H9 (cell line): ENCODE measurements at regions not wholly inside any gene's neighbourhood (a gene's known extent, or its start where the extent isn't known, plus 50 kb on each side); places are given as distances from the start of the nearest gene placed in this dataset.

Source experiments
- DNase-seq: peaks from one replicate; pipeline ENCODE4 v3.0.0-alpha.2; 2017
- H2AFZ ChIP-seq: one replicate; pipeline ENCODE4 v1.6.1; 2013; ENCODE audit warnings: mild to moderate bottlenecking, low read length, control low read depth, moderate library complexity
- H2AK5ac ChIP-seq: 2 replicates; pipeline ENCODE4 v1.6.1; 2013; ENCODE audit warnings: low read length, control low read depth, mixed read lengths; ENCODE audit not compliant: insufficient read length
- H2BK120ac ChIP-seq: one replicate; pipeline ENCODE4 v1.6.1; 2013; ENCODE audit warnings: low read depth, mild to moderate bottlenecking, low read length, control low read depth, inconsistent platforms; ENCODE audit not compliant: poor library complexity, severe bottlenecking
- H2BK12ac ChIP-seq: 2 replicates; pipeline ENCODE4 v1.6.1; 2013; ENCODE audit warnings: low read length, control low read depth, mixed read lengths, low read depth; ENCODE audit not compliant: insufficient read length
- H2BK15ac ChIP-seq: 2 replicates; pipeline ENCODE4 v1.6.1; 2013; ENCODE audit warnings: low read depth, low read length, control low read depth
- H2BK20ac ChIP-seq: one replicate; pipeline ENCODE4 v1.6.1; 2013; ENCODE audit warnings: low read depth, mild to moderate bottlenecking, low read length, control low read depth, inconsistent platforms; ENCODE audit not compliant: poor library complexity, severe bottlenecking
- H2BK5ac ChIP-seq: 2 replicates; pipeline ENCODE4 v1.6.1; 2013; ENCODE audit warnings: low read length, control low read depth, mixed read lengths; ENCODE audit not compliant: insufficient read length
- H3K14ac ChIP-seq: 2 replicates; pipeline ENCODE4 v1.6.1; 2013; ENCODE audit warnings: low read length, control low read depth; ENCODE audit not compliant: insufficient read depth
- H3K18ac ChIP-seq: 2 replicates; pipeline ENCODE4 v1.6.1; 2013; ENCODE audit warnings: low read depth, mild to moderate bottlenecking, mixed read lengths, low read length, control low read depth; ENCODE audit not compliant: insufficient read length
- H3K23ac ChIP-seq: 2 replicates; pipeline ENCODE4 v1.6.1; 2013; ENCODE audit warnings: low read length, control low read depth, mixed read lengths, low read depth; ENCODE audit not compliant: insufficient read length
- H3K23me2 ChIP-seq: 2 replicates; pipeline ENCODE4 v1.6.1; 2013; ENCODE audit warnings: low read depth, mild to moderate bottlenecking, mixed read lengths, low read length, control low read depth; ENCODE audit not compliant: insufficient read length, poor library complexity, severe bottlenecking
- H3K27ac ChIP-seq: 2 replicates; pipeline ENCODE4 v1.5.1; 2013; ENCODE audit warnings: low read length, control low read depth, mixed read lengths, low read depth; ENCODE audit not compliant: insufficient read length
- H3K27me3 ChIP-seq: 2 replicates; pipeline ENCODE4 v1.6.1; 2013; ENCODE audit warnings: low read length, control low read depth, inconsistent platforms; ENCODE audit not compliant: insufficient read depth
- H3K4ac ChIP-seq: 2 replicates; pipeline ENCODE4 v1.6.1; 2013; ENCODE audit warnings: low read depth, mild to moderate bottlenecking, control low read depth, inconsistent platforms, low read length, moderate library complexity
- H3K4me1 ChIP-seq: 2 replicates; pipeline ENCODE4 v1.6.1; 2013; ENCODE audit warnings: low read length, control low read depth, inconsistent platforms; ENCODE audit not compliant: insufficient read depth
- H3K4me2 ChIP-seq: 2 replicates; pipeline ENCODE4 v1.6.1; 2013; ENCODE audit warnings: low read length, control low read depth, mixed read lengths; ENCODE audit not compliant: insufficient read length, insufficient read depth
- H3K56ac ChIP-seq: 2 replicates; pipeline ENCODE4 v1.6.1; 2013; ENCODE audit warnings: low read depth, mild to moderate bottlenecking, mixed read lengths, low read length, control low read depth; ENCODE audit not compliant: insufficient read length
- H3K79me1 ChIP-seq: 2 replicates; pipeline ENCODE4 v1.6.1; 2013; ENCODE audit warnings: low read depth, mild to moderate bottlenecking, moderate library complexity, low read length, control low read depth, inconsistent platforms; ENCODE audit not compliant: insufficient read depth, poor library complexity, severe bottlenecking
- H3K79me2 ChIP-seq: 2 replicates; pipeline ENCODE4 v1.6.1; 2013; ENCODE audit warnings: low read length, control low read depth, inconsistent platforms; ENCODE audit not compliant: insufficient read depth
- H3K9ac ChIP-seq: 2 replicates; pipeline ENCODE4 v1.6.1; 2013; ENCODE audit warnings: low read length, control low read depth, mixed read lengths; ENCODE audit not compliant: insufficient read length; ENCODE audit errors: extremely low read depth
- H3K9me3 ChIP-seq: one replicate; pipeline ENCODE4 v1.6.1; 2013; ENCODE audit warnings: low read depth, low read length, inconsistent platforms; ENCODE audit not compliant: control insufficient read depth
- H3T11ph ChIP-seq: one replicate; pipeline ENCODE4 v1.6.1; 2013; ENCODE audit warnings: mild to moderate bottlenecking, low read length, control low read depth, inconsistent platforms
- H4K20me1 ChIP-seq: one replicate; pipeline ENCODE4 v1.6.1; 2013; ENCODE audit not compliant: control insufficient read depth, insufficient read length, insufficient read depth
- H4K5ac ChIP-seq: 2 replicates; pipeline ENCODE4 v1.6.1; 2013; ENCODE audit warnings: low read depth, mild to moderate bottlenecking, mixed read lengths, low read length, control low read depth; ENCODE audit not compliant: insufficient read length
- H4K8ac ChIP-seq: replicated peaks from 2 replicates; pipeline ENCODE4 v1.6.1; 2013; ENCODE audit warnings: low read length, control low read depth, mixed read lengths, low read depth; ENCODE audit not compliant: insufficient read length
- H4K91ac ChIP-seq: 2 replicates; pipeline ENCODE4 v1.6.1; 2013; ENCODE audit warnings: low read depth, mild to moderate bottlenecking, moderate library complexity, mixed read lengths, low read length, control low read depth; ENCODE audit not compliant: insufficient read length
- H3K27ac Mint-ChIP-seq, 3 experiments: 2 replicates in 2 of 3; 3 replicates in 1 of 3; pipeline ENCODE4 v1.8.0; 2020 to 2021; ENCODE audit warnings: mixed read lengths in 3 of 3, mild to moderate bottlenecking in 1 of 3, moderate library complexity in 1 of 3
- H3K27me3 Mint-ChIP-seq: 2 replicates; pipeline ENCODE4 v1.8.0; 2021; ENCODE audit warnings: low read depth, mild to moderate bottlenecking, moderate library complexity, mixed read lengths
- H3K36me3 Mint-ChIP-seq, 3 experiments: 2 replicates in 2 of 3; 3 replicates in 1 of 3; pipeline ENCODE4 v1.8.0; 2020 to 2021; ENCODE audit warnings: low read depth in 3 of 3, mixed read lengths in 3 of 3; ENCODE audit not compliant: insufficient read depth in 1 of 3
- H3K4me1 Mint-ChIP-seq, 2 experiments: 2 replicates each; pipeline ENCODE4 v1.8.0; 2020; ENCODE audit warnings: mixed read lengths in 2 of 2
- H3K4me3 Mint-ChIP-seq, 2 experiments: 2 replicates in 1 of 2; 3 replicates in 1 of 2; pipeline ENCODE4 v1.8.0; 2020 to 2021; ENCODE audit warnings: mild to moderate bottlenecking in 2 of 2, mixed read lengths in 2 of 2, moderate library complexity in 1 of 2
- H3K9me3 Mint-ChIP-seq, 2 experiments: 2 replicates in 1 of 2; 3 replicates in 1 of 2; pipeline ENCODE4 v1.8.0; 2020; ENCODE audit warnings: mild to moderate bottlenecking in 2 of 2, mixed read lengths in 2 of 2, moderate library complexity in 1 of 2
- WGBS: extraction: QIAGEN DNeasy Blood & Tissue Kit; methylation state at CpG from one replicate; pipeline ENCODE4 v1.1.7; 2013; ENCODE audit warnings: missing lambda C conversion rate, low lambda C conversion rate, mixed read lengths; ENCODE audit not compliant: insufficient read length; ENCODE audit errors: extremely low coverage; 5-methylcytosine and 5-hydroxymethylcytosine counted together
- TF ChIP-seq, protein P1 (sequence below): fragments of 200-600 bp; sonication (generic); conservative IDR thresholded peaks from 3 replicates; pipeline ENCODE4 v1.8.0; 2021; ENCODE audit warnings: antibody characterized with exemption, mild to moderate bottlenecking

GRCh38 chr6:135774006-135774405 is 77.5 kb upstream of the PDE7B start:
- WGBS = no CpG with 5 or more reads among the region's 1 CpG
- H3K27ac Mint-ChIP-seq = no peak overlapping the region
- no peak overlapping the region for H3K9ac ChIP-seq

More at GRCh38 chr6:135774006-135774405, 77.5 kb upstream of the PDE7B start:
- Histone ChIP-seq H3K4me1 (no peaks in the 10 kb centered on the region), H3K4me2 (no peak overlapping the region), H3K79me1 (no peaks in the 10 kb centered on the region), H2BK12ac (no peak overlapping the region), H4K5ac (no peak overlapping the region), H2BK20ac (no peak overlapping the region), H3K14ac (no peak overlapping the region), H4K91ac (no peak overlapping the region), H3T11ph (no peak overlapping the region), H3K27ac (no peak overlapping the region), H3K23ac (no peak overlapping the region), H2BK5ac (no peak overlapping the region), H2BK120ac (no peak overlapping the region), H4K20me1 (no peaks in the 10 kb centered on the region), H3K79me2 (no peaks in the 10 kb centered on the region), H2AK5ac (no peak overlapping the region), H3K4ac (no peak overlapping the region), H3K18ac (no peak overlapping the region), H3K27me3 (no peaks in the 10 kb centered on the region), H3K23me2 (no peaks in the 10 kb centered on the region), H3K9me3 (no peaks in the 10 kb centered on the region), H3K56ac (no peak overlapping the region), H2BK15ac (no peak overlapping the region), H4K8ac (no peak overlapping the region), H2AFZ (no peak overlapping the region)
- H3K4me1 Mint-ChIP-seq = no peaks in the 10 kb centered on the region
- TF ChIP-seq, protein P1, sequence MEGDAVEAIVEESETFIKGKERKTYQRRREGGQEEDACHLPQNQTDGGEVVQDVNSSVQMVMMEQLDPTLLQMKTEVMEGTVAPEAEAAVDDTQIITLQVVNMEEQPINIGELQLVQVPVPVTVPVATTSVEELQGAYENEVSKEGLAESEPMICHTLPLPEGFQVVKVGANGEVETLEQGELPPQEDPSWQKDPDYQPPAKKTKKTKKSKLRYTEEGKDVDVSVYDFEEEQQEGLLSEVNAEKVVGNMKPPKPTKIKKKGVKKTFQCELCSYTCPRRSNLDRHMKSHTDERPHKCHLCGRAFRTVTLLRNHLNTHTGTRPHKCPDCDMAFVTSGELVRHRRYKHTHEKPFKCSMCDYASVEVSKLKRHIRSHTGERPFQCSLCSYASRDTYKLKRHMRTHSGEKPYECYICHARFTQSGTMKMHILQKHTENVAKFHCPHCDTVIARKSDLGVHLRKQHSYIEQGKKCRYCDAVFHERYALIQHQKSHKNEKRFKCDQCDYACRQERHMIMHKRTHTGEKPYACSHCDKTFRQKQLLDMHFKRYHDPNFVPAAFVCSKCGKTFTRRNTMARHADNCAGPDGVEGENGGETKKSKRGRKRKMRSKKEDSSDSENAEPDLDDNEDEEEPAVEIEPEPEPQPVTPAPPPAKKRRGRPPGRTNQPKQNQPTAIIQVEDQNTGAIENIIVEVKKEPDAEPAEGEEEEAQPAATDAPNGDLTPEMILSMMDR = no peak
- no peak for DNase-seq
- no peaks in the 10 kb centered on the region for H3K27me3 Mint-ChIP-seq
- H3K36me3 Mint-ChIP-seq = peaks cover 0 to 6% (median 0%) of the 10 kb centered on the region in 3 experiments; a peak in 1 of 7 replicates
- H3K4me3 Mint-ChIP-seq = no peak overlapping the region
- peaks cover 3 to 9% of the 10 kb centered on the region in 2 experiments; a peak in 4 of 5 replicates for H3K9me3 Mint-ChIP-seq
